NCI-H1048 (cell line): ENCODE measurements at regions not wholly inside any gene's neighbourhood (a gene's known extent, or its start where the extent isn't known, plus 50 kb on each side); places are given as distances from the start of the nearest gene placed in this dataset.

ENCODE experiments used
- DNase-seq: peaks from one replicate; lab custom pipeline; 2025; lab: John Stamatoyannopoulos, UW

DNA sequence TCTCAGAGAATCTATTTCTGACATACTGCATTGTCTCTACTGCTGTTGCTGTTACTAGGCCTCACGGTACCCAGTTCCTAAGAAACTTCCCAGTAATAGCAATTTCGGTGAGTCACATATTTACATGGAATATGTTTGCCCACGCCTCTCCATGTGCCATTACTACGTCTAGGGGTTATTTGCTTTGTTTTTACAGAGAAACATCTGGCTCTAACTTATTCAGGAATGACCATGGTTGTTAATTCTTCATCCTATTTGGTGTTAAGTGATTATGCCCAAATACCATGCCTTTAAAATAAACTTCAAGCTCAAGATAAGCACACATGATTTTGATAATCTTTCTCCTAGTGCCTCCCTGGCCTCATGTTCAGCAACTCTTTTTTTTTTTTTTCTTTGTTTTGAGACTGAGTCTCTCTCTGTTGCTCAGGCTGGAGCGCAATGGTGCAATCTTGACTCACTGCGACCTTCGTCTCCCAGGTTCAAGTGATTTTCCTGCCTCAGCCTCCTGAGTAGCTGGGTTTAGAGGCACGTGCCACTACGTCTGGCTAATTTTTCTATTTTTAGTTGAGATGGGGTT lies 101.0 kb upstream of the HS3ST1 start:
- DNase-seq: no peak

DNA sequence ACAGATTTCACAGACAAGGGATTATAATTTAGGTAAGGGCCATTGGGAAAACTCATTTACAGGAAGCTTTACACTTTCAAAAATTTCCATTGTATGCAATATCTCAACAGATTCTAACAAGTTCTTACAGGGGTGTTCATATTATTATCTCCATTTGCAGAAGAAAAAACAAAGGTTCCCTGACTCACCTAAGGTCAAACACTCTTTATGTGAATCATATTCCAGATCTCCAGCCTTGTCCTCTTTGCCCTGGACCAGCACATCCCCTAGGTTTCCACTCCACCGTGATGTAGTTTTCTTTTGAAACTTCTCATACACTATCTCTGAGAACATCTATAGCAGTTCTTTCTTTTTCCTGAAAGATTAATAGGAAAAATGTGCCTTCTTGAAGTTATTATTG lies 96.4 kb upstream of the HS3ST1 start:
- no peak for DNase-seq

DNA sequence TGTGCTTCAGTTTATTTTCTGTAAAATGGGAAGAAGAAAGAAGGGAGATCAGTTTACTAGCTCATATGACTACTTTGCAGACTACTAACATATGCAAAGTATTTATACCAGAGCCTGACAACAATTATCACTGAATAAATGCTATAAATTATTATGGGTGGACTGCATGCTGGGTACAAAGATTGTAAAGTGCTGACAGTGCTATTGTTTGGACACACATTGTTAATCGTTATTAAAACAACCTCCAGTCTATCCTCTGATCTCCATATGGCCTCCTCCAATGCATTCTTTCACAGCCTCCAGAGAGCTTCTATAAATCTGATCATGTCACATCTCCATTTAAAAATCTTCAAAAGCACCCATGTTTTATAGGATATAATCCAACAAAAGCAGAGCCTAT lies 90.1 kb upstream of the HS3ST1 start:
- no peak for DNase-seq

DNA sequence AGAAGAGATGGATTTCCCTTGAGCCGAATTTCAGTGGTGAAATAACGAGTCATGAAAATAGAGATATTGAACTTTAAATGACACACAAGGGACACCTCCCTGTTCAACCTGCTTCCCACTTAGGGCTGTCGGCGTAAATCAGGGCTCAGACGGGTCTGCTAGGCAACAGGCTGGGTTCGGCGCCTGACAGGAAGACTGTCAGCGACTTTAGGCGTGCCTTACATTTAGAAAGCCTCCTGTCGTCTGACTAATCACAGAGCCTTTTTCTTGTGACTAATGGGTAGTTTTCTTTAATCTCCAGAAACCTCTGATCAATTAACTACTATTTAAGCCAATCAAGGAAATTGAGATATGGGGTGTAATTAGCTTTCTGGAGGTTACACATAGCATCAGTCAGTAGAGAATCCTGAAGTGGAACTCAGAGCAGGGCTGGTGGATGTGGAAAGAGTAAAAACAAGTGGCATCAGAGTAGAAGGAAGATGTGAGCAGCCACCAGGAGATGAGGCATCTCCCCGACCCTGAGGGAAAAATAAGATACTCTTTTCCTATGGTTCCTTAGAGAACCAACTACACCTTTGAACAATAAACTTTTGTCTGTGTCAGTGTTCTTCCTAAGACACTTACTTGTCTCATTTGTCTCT lies 86.2 kb upstream of the HS3ST1 start:
- DNase-seq: no peak

DNA sequence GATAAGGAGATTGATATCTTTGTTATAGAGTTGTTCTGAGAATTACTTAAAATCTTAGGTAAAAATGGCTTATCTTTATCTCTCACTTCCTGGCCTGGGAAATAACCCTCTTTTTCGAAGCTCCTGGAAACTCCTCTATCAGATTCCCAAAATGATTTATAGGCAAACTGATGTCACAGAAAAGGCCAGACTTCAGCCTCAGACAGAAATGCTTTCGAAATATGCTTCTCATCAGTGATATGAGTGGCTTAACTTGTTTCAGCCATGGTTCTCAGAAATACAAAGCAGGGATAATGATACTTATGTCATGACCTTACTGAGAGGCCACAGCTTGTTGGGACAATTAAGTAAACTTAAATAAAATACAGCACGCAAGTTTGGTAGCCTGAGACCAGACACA lies 85.3 kb upstream of the HS3ST1 start:
- no peak for DNase-seq

DNA sequence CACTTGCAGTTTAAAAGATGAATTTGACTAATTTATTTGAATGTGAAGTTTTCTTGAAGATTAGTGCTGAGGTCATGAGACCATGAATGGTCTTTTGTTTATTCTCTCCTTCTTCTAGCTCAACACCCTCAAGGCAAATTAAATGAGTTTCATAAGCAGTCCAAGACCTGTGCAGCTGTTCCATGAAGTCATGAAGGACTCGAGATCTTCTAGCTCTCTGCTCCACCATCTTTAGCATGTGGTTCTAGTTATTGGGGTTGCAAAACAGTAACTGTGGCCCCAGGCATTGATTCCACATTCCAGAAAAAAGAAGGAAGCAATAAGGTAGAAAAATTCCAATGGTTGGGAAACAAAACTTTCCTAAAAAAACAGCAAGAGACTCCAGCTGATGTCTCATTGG lies 84.2 kb upstream of the HS3ST1 start:
- no peak for DNase-seq

DNA sequence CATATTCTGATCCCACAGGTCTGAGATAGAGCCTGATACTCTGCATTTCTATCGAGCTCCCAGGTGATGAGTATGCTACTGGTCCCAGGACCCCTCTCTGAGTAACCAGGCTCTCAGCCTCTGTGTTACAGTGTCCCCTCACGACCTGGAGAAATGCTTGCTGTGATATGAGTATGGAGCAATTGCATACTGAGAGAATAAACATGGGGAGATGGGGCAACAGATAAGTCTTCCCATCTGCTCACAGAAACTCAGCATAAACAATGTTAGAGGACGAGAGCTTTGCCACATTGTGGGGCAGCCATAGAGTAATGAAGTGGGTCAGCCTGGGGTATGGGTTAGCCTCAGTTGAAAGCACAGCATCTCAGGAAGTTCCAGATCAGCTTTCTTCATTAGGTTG lies 82.6 kb upstream of the HS3ST1 start:
- no peak for DNase-seq

DNA sequence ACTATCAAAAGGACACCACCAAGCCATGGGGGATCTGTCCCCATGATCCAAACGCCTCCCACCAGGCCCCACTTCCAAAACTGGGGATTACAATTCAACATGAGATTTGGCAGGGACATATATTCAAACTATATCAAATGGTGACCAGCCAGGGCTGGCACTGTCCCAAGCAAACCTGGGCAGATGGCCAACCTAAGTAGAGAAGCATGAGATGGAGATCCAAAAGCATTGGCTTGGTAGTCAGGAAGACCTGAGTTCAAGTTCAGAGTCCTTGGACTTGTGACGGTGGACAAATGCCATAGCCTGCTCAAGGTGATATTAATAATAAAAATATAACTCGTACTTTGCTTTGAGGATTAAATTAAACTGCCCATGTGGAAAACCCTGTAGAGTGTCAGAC lies 79.2 kb upstream of the HS3ST1 start:
- no peak for DNase-seq

DNA sequence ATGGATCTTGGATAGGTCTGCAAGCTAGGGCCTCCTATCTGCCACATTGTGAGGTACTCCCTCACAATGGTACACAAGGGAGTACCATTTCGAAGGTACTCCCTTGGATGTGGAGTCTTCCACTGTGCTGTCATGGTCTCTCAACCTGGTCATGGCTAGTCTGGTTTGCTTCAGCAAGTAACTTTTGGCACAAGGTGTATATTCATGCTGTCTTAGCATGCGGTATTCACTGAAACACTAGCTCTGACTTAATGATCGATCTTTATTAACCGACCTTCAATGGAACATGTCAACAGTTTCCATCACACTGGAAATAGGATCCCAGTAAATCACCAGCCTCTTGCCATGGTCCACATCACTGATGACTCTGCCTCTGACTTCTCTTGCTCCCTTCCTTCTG lies 77.5 kb upstream of the HS3ST1 start:
- no peak for DNase-seq

DNA sequence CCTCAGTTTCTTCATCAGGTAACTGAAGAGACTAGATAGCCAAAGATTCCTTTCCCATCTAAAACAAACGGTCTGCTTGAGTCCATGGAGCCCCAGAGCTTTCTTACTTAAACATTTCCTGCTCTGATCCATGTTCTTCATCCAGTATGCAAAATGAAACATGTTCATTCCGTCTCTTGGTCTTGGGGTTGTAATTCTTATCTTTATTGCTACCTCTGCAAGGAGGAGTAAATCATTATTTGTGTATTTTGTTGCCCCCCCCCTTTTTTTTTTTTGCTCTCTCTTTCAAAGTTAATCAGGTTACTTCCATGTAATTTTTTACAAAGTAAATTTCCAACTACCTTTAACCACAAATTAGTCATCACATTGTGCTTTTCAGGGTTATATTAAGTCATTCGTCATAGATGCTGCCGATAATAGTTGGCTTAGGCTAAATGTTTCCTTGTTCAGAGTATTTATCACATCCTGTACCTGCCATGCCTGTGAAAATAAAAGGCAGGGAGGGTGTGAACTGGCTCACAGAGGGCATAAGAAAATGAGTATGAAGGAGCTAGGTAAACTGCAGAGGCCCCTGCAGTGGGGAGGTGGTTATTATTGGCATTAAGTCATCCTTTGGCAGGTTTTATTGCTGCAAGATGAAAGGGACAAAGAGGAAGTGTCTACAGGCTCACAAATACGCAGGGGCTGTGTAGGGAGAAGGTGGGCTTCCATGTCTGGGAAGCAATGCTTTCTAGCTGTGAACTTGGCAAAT lies 76.7 kb upstream of the HS3ST1 start:
- DNase-seq: no peak

DNA sequence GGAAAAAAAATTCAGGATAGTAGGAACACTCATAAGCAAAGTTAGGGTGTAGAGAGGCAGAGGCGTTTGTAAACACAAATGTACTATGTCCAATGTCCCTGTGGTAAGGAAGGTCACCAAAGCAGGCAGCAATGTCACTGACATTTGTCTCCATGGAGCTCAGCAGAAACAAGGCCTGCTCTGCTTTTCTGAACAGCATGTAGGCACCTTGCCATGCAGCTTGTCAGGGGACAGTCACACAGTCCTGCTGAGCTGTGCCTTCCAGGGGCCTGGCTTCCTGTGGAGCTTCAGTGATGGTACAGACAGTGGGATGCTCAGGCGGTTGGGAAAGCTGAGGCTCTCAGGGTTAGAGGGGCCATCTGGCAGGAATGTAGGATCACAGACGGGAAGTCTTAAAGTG lies 74.5 kb upstream of the HS3ST1 start:
- no peak for DNase-seq

DNA sequence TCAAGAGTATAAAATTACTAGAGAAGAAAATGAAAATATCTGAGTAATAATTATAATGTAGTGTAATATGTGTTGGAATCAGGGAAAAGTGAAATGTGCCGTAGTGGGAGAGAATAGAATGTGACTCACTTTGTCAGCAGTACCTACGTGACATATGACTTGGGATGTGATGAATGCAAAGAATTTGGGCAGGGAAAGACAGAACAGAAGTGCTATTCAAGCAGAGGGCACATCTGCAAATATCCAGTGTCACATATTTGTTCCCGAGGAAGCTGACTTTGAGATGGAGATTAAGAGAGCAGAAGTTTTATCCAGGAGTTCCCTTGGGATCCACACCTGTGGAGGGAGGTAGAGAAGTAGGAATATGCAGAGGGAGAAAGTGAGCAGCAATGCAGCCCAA lies 69.3 kb upstream of the HS3ST1 start:
- no peak for DNase-seq

DNA sequence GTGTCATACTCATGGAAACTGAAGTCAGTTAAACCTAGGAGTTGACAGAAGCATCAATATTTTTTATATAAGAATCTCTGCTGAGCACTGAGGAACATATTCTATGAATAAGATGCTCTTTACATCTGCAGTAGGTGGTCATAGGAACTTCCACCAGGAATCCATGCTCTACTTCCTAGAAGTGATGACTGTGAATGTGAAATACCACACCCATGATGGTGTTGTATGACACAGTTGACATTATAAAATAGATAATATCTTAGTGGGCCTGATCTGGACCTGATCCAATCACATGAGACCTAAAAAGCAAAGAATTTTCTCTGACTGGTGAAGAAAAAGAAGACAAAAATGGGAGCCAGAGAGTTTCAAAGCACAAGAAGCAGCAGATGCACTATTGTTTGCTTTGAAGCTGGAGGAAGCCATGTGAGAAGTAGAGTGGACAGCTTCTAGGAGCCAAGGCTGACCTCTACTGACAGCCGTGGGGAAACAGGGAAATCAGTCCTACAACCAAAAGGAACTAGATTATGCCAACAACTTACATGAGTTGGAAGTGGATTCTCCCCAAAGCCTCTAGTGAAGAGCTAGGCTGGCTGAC lies 68.6 kb upstream of the HS3ST1 start:
- DNase-seq: no peak

DNA sequence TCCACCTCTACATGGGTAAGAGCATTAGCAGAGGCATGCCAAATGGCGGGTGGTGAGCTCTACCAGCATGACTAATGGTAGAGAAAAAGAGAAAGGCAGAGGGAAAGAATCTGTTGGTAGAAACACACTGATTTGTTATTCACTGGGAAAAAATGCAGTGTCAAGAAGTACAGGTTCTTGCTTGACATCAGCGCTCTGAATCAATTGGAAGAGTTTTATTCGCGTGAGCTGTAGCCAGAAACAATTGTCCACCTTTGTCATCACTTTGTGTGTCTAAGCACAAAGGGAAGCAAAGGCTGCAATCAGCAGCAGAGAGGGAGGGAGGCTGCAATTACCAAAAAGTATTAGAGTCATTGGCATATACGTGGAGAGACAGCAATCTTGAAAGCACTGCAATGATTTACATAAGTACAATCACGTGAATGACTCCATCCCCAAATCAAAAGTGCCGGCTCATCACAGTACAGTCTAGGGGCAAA lies 67.7 kb upstream of the HS3ST1 start:
- DNase-seq: no peak

DNA sequence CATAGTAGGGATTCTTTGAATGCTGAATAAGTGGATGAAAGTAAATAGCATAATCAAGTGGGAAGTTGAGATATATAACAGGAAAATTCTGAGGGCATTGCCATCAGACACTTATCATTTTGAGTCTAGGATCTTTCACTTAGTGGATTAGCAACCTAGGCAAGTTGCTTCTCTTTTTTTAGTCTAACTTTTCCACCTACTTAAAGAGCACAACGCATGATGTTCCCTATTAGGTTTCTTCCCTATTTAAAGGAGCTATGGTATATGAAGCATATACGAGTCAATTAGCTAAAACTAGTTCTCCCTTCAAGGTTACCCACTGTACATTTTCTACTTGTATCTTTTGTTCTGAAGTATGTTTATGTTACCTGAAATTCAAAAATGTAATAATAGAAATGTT lies 67.1 kb upstream of the HS3ST1 start:
- no peak for DNase-seq

DNA sequence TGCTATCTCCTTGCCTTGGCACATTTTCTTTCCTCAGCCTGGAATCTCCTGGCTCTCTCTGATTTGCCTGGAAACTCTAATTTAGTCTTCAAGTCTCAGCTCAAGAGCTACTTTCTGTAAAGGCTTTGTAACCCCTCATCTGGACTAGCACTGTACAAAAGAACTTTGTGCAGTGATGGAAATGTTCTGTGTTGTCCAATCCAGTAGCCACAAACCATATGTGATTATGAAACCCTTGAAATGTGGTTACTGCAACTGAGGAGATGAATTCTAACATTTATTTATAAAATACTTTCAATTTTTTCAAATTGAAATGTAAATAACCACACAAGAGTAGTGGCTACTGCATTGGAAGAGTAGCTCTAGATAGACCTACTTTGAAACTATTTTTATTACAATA lies 66.6 kb upstream of the HS3ST1 start:
- no peak for DNase-seq

DNA sequence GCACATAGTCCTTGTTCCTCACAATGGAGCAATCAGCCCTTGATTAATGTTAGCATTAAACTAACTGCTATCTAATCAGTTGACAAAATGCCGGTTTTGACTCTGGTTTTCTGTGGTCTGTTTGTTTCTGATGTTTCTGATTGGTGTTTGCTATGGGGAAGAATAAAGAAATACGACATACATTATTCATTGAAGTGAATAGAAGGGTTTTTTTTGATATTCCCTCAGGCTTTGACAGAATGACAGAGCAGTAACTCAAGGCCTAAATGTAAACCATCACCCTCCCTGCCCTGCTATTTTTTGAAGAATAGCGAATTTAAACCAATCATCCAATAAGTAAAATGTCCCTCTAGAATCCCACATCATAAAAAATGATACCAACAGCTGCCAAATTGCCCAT lies 65.5 kb upstream of the HS3ST1 start:
- DNase-seq: no peak

DNA sequence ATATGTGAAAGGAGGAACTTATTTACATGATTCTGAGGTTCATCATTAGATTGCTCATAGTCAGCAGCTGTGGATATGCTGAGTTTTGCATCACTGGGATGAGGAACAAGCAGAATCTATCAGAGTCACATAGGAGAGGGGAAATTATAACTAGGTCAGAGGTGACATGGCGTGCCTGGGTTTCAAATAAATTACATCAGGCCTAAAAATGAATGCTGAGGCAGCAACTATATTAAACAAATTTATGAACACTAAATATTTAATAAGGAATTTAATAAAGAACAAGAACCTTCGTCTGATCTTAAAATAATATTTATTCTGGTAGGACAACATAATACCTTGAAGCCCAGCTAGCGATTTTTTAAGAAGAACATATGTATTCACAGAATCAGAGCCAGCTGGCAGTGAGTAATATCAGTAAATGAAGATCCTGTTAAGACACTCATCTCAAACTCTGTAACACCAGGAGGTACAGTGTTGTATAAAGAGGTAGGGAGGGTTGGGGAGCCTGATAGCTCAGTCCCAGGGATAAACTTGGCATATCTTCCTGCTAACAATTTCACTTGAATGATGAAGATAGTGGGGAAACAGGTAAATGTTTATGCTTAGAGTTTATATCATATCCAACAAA lies 60.9 kb upstream of the HS3ST1 start:
- DNase-seq: no peak

DNA sequence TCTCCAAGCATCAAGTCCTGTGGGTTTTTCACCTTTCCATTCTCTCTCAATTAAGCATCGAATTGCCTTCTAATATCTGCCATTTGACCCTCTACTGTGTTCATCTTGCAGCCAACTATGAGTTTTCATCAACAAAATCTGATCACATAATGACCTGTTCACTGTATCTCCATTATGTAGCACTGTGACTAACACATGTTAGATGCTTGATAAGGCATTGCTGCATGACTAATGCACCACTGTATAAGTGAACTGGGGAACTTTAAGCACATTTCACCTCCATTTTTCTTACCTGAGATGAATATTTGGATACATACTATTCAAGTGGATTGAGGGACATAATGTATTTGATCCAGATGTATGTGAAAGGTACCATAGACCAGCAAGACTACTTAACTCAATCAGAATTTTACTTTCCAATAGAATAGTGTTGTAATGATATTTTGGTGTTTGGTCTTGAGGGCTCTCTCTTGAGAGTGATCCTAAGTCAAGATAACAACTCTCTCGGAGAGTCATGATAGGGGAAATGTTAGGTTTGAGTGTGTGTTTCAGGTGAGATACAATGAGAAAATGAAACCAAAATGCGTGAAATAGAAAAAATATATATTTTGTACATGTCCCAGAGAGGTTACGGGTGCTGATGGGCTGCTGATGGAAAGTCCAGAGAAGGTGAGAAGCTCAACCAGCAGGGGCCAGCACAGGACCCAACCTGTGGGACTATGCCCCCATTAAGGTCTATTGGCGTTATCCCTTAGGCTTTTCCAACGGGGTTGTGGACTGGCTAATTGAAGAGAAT lies 60.2 kb upstream of the HS3ST1 start:
- no peak for DNase-seq

DNA sequence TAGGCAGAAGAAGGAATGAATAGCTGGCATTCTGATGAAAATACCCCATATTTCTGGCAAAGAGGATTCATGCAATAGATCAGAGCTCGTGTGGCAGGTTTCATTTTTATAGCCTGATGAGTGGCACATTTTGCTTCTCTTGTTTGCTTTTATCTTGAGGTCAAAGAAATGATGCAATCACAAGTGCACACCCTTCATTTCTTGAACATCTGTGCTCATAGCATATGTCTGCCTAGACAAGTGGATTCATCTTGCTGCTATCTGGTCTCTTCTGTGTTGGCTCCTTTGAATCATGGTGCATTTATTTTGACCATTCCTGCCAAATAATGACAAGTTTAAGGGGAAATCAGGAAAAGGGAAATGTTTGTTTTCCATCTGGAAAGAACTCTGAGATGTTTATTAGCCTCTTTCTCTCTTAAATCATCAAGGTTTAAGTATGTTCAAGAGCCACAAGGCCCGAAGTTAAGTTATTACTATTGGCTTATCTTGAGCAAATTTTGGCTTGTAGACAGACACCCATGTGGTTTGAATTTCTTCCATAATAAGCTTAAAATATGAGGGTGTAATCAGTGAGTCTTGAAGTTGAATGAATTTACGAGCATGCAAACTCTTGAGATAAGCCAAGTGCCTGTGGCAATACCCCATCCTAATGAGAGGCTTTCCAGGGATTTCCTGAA lies 59.3 kb upstream of the HS3ST1 start:
- no peak for DNase-seq

DNA sequence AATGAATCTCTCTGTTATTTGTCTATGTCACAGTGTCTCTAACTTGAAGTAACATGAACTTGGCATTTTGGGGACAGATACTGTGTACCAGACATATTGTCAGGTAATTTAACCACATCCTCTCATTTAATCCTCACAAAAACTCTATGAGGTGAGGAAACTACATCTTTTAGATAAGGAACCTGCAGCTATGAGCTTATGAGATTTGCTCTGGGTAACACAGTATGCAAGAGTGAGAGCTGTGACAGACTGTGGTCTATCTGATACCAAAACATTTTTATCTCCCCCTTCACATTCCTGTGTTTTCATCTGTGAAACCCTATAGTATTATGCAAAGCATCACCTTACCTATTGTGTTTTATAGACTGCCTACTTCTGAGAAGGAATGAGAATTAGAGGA lies 58.4 kb upstream of the HS3ST1 start:
- DNase-seq: no peak
